Astrocyte (in vitro differentiated cells and primary cell): ENCODE measurements at regions not wholly inside any gene's neighbourhood (a gene's known extent, or its start where the extent isn't known, plus 50 kb on each side); places are given as distances from the start of the nearest gene placed in this dataset.

ENCODE experiments used
- DNase-seq: peaks from one replicate; pipeline ENCODE4 v3.0.0-alpha.2; 2010; ENCODE audit warnings: low read depth
- FAIRE-seq: peaks from 2 replicates; lab custom pipeline; 2011; peaks lifted over from hg19 to GRCh38; lab: Jason Lieb, UNC
- H2AFZ ChIP-seq: 2 replicates; pipeline ENCODE4 v1.6.0; 2012; ENCODE audit warnings: low read depth, low read length, inconsistent platforms
- H3K27ac ChIP-seq: 2 replicates; pipeline ENCODE4 v1.5.1; 2011; ENCODE audit warnings: low read depth, low read length, inconsistent platforms
- H3K27me3 ChIP-seq: 2 replicates; pipeline ENCODE4 v1.6.0; 2011; ENCODE audit warnings: low read length, inconsistent platforms; ENCODE audit not compliant: insufficient read depth
- H3K36me3 ChIP-seq: 2 replicates; pipeline ENCODE4 v1.5.1; 2011; ENCODE audit warnings: low read length, inconsistent platforms; ENCODE audit not compliant: insufficient read depth
- H3K4me1 ChIP-seq: 2 replicates; pipeline ENCODE4 v1.5.1; 2011; ENCODE audit warnings: low read length, inconsistent platforms; ENCODE audit not compliant: insufficient read depth
- H3K4me2 ChIP-seq: 2 replicates; pipeline ENCODE4 v1.6.0; 2012; ENCODE audit warnings: low read length, inconsistent platforms
- H3K4me3 ChIP-seq: 2 replicates; pipeline ENCODE4 v1.5.1; 2011; ENCODE audit warnings: low read depth, mild to moderate bottlenecking, low read length, inconsistent platforms; ENCODE audit not compliant: insufficient read depth
- H3K79me2 ChIP-seq: 2 replicates; pipeline ENCODE4 v1.6.0; 2012; ENCODE audit warnings: mild to moderate bottlenecking, low read length, inconsistent platforms; ENCODE audit not compliant: insufficient read depth
- H3K9ac ChIP-seq: 2 replicates; pipeline ENCODE4 v1.6.0; 2012; ENCODE audit warnings: mild to moderate bottlenecking, low read length, inconsistent platforms
- H3K9me3 ChIP-seq: 2 replicates; pipeline ENCODE4 v1.5.1; 2012; ENCODE audit warnings: low read depth, mild to moderate bottlenecking, low read length, inconsistent platforms; ENCODE audit not compliant: insufficient read depth
- H4K20me1 ChIP-seq: 2 replicates; pipeline ENCODE4 v1.6.0; 2012; ENCODE audit warnings: low read length, inconsistent platforms; ENCODE audit not compliant: insufficient read depth
- H3K27ac Mint-ChIP-seq: one replicate; pipeline ENCODE4 v1.8.0; 2021; ENCODE audit warnings: mild to moderate bottlenecking, mixed read lengths; ENCODE audit not compliant: unreplicated experiment
- H3K27me3 Mint-ChIP-seq: one replicate; pipeline ENCODE4 v1.8.0; 2021; ENCODE audit warnings: low read depth, mixed read lengths; ENCODE audit not compliant: unreplicated experiment
- H3K36me3 Mint-ChIP-seq: one replicate; pipeline ENCODE4 v1.8.0; 2021; ENCODE audit warnings: low read depth, mixed read lengths; ENCODE audit not compliant: unreplicated experiment
- H3K4me1 Mint-ChIP-seq: one replicate; pipeline ENCODE4 v1.8.0; 2021; ENCODE audit warnings: low read depth, mixed read lengths; ENCODE audit not compliant: unreplicated experiment
- H3K4me3 Mint-ChIP-seq: one replicate; pipeline ENCODE4 v1.8.0; 2021; ENCODE audit warnings: mild to moderate bottlenecking, moderate library complexity, mixed read lengths; ENCODE audit not compliant: unreplicated experiment
- H3K9me3 Mint-ChIP-seq: one replicate; pipeline ENCODE4 v1.8.0; 2021; ENCODE audit warnings: mild to moderate bottlenecking, mixed read lengths; ENCODE audit not compliant: unreplicated experiment
- CTCF ChIP-seq: IDR thresholded peaks from 2 replicates; pipeline ENCODE4 v1.5.1; 2011; ENCODE audit warnings: low read depth, mild to moderate bottlenecking, inconsistent platforms, low read length, moderate library complexity; ENCODE audit not compliant: insufficient read depth
- EZH2 ChIP-seq: IDR thresholded peaks from 2 replicates; pipeline ENCODE4 v1.6.1; 2012; ENCODE audit warnings: mild to moderate bottlenecking, low read length, inconsistent platforms; ENCODE audit not compliant: insufficient read depth

DNA sequence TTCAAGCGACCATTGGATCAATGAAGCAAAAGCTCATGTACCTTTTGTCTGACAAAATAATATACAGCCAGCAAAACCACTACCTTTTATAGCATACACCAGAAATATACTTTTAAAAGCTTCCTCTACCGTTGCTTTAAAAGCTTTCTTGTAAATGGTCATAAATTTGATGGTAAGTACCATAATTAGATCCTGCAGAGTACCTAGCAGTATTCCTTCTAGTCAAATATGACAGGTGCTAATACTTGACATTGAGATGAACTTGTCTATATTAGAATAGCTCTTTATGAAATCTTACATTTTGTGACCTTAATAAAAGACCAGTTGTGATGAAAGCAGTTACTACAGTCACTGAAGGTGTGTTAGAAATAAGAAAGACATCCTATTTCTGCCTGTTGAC lies 340.5 kb upstream of the ANO3 start:
- no peak overlapping the region for H3K27ac Mint-ChIP-seq
- no peak overlapping the region for H3K27ac ChIP-seq
- H2AFZ ChIP-seq: no peak overlapping the region
- H3K27me3 Mint-ChIP-seq: no peaks in the 10 kb centered on the region
- no peaks in the 10 kb centered on the region for H3K79me2 ChIP-seq
- no peaks in the 10 kb centered on the region for H3K4me1 ChIP-seq
- H3K4me3 ChIP-seq: no peak overlapping the region
- no peaks in the 10 kb centered on the region for H3K9me3 ChIP-seq
- DNase-seq (no peak), FAIRE-seq (no peak)
- TF ChIP-seq CTCF (no peak), EZH2 (no peak)
- no peaks in the 10 kb centered on the region for H4K20me1 ChIP-seq
- no peaks in the 10 kb centered on the region for H3K27me3 ChIP-seq
- H3K36me3 Mint-ChIP-seq: no peaks in the 10 kb centered on the region
- H3K9ac ChIP-seq: no peak overlapping the region
- no peaks in the 10 kb centered on the region for H3K9me3 Mint-ChIP-seq
- H3K4me2 ChIP-seq: no peak overlapping the region
- no peaks in the 10 kb centered on the region for H3K36me3 ChIP-seq
- no peaks in the 10 kb centered on the region for H3K4me1 Mint-ChIP-seq
- H3K4me3 Mint-ChIP-seq: no peak overlapping the region

GRCh38 chr11:25992294-25992693 lies 339.6 kb upstream of the ANO3 start:
- H3K79me2 ChIP-seq: no peaks in the 10 kb centered on the region
- TF ChIP-seq EZH2: no peak
- TF ChIP-seq CTCF: no peak
- H4K20me1 ChIP-seq: no peaks in the 10 kb centered on the region
- H3K27me3 ChIP-seq: no peaks in the 10 kb centered on the region
- DNase-seq (peak; percentile 8), FAIRE-seq (no peak)
- H3K9ac ChIP-seq: no peak overlapping the region
- no peaks in the 10 kb centered on the region for H3K36me3 Mint-ChIP-seq
- no peaks in the 10 kb centered on the region for H3K36me3 ChIP-seq
- no peaks in the 10 kb centered on the region for H3K27me3 Mint-ChIP-seq
- H3K9me3 Mint-ChIP-seq: no peaks in the 10 kb centered on the region
- H3K9me3 ChIP-seq: no peaks in the 10 kb centered on the region
- H2AFZ ChIP-seq: no peak overlapping the region
- no peaks in the 10 kb centered on the region for H3K4me1 Mint-ChIP-seq
- H3K27ac ChIP-seq: no peak overlapping the region
- no peak overlapping the region for H3K4me3 ChIP-seq
- H3K4me1 ChIP-seq: no peaks in the 10 kb centered on the region
- no peak overlapping the region for H3K27ac Mint-ChIP-seq
- no peak overlapping the region for H3K4me3 Mint-ChIP-seq
- H3K4me2 ChIP-seq: no peak overlapping the region

DNA sequence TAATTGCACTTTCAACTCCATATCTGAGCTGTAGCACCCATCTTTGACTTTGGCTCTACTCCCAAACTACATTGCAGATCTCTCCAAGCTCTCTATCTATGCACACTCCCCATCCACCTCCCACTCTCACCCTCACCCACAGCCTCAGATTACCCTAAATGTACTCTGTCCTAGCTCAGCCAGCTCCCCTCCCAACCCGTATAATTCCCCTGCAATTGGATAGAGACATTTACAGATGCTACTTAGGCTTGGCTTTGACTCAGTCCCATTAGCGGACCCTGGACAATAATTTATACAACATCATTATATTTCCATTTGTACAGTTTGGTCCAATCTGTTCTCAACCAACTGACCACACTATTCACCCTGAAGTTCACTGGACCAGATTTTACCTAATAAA lies 338.9 kb upstream of the ANO3 start:
- Histone ChIP-seq H4K20me1 (no peaks in the 10 kb centered on the region), H3K4me3 (no peak overlapping the region), H3K79me2 (no peaks in the 10 kb centered on the region), H3K36me3 (no peaks in the 10 kb centered on the region), H3K4me2 (no peak overlapping the region), H3K27ac (no peak overlapping the region), H2AFZ (no peak overlapping the region), H3K27me3 (no peaks in the 10 kb centered on the region), H3K9ac (no peak overlapping the region), H3K9me3 (no peaks in the 10 kb centered on the region), H3K4me1 (no peaks in the 10 kb centered on the region)
- Mint-ChIP-seq H3K4me1 (no peaks in the 10 kb centered on the region), H3K36me3 (no peaks in the 10 kb centered on the region), H3K27me3 (no peaks in the 10 kb centered on the region), H3K27ac (no peak overlapping the region), H3K4me3 (no peak overlapping the region), H3K9me3 (no peaks in the 10 kb centered on the region)
- TF ChIP-seq EZH2 (no peak), CTCF (no peak)
- DNase-seq (no peak), FAIRE-seq (no peak)
